Pancreas (tissue), 10 donors: ENCODE measurements at regions not wholly inside any gene's neighbourhood (a gene's known extent, or its start where the extent isn't known, plus 50 kb on each side); places are given as distances from the start of the nearest gene placed in this dataset.

Experiments
- ATAC-seq, 4 donors: fragments of 200-7000 bp; cut with Tn5 transposase; one replicate each; pipeline versions ENCODE4 v1.8.0 to v1.9.1; 2020; ENCODE audit warnings: mild to moderate bottlenecking in 4 of 4, moderate library complexity in 4 of 4
- DNase-seq, 6 donors: peaks; one replicate each; pipeline ENCODE4 v3.0.0-alpha.2; 2020
- FAIRE-seq: peaks from 2 replicates; lab custom pipeline; 2012; peaks lifted over from hg19 to GRCh38; lab: Jason Lieb, UNC
- H3K27ac ChIP-seq, 4 donors: fragments of 200-600 bp; sonication (generic); 1 replicate in 3 of 4; 2 replicates in 1 of 4; pipeline versions ENCODE4 v1.5.0 to v1.8.0; 2020
- H3K27me3 ChIP-seq, 4 donors: fragments of 200-600 bp; one replicate each; pipeline ENCODE4 v1.8.0; 2021
- H3K36me3 ChIP-seq, 3 donors: fragments of 200-600 bp; sonication (generic) in 1 of 3; one replicate each; pipeline versions ENCODE4 v1.5.0 to v1.8.0; 2020 to 2021
- H3K4me1 ChIP-seq, 3 donors: fragments of 200-600 bp; one replicate each; pipeline ENCODE4 v1.8.0; 2021
- H3K4me3 ChIP-seq, 4 donors: fragments of 200-600 bp; sonication (generic) in 2 of 4; one replicate each; pipeline versions ENCODE4 v1.5.0 to v1.8.0; 2020 to 2021
- H3K9me3 ChIP-seq, 4 donors: fragments of 200-600 bp; one replicate each; pipeline ENCODE4 v1.8.0; 2021
- WGBS, 2 donors: extraction: QIAGEN DNeasy Blood & Tissue Kit; methylation state at CpG; one replicate each; pipeline ENCODE4 v1.1.7; 2013; 5-methylcytosine and 5-hydroxymethylcytosine counted together
- intact Hi-C, 3 donors: fragments of 100-400 bp; cut with DNase I; formaldehyde crosslinking; loops; one replicate each; pipeline versions ENCODE4 v1.11.1 to v1.14.2; 2022
- TF ChIP-seq, protein P1 (sequence below), 4 donors: fragments of 200-600 bp; sonication (generic) in 3 of 4; IDR thresholded peaks; one replicate each; pipeline versions ENCODE4 v1.5.0 to v1.8.0; 2021; ENCODE audit warnings: antibody characterized with exemption in 4 of 4
- donor health status: healthy with polysubstance abuse.
- donor health status: DM: no; HTN: no; CAD: no; lungs with moderate emphysema.
- donor health status: DM: no; HTN: no; CAD: no.
- donor health status: control.
- donor health status: control.
- donor health status: Bipolar disorder and iron deficiency.
- donor health status: DM: yes; HTN: yes; CAD: no.
- donor health status: DM: no; HTN: no; CAD: no.
- donor health status: DM: no; HTN: no; CAD: no.
- donor health status: DM: yes; HTN: yes; CAD: no.

GRCh38 chr10:3593611-3594010, 191.4 kb downstream of the KLF6 start:
- no peak for FAIRE-seq
- ATAC-seq, result no peak

DNA sequence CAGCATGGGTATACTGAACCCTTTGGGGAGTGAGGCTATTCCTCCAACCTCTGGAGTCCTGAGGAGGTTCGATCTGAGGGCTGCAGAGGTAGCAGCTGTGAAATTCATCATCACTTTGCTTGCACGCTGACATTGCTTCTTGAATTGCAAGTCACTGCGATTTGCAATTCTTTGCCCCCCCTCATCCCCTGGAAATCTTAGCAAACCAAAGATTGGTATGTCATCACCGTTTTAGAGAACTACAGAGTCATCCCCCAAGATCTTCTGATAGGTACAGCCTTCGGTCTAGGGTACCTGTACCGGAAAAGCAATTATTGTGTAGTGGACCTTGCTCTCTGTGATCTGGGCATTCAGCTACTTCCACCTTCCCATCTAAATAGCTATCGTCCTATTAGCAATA, 192.6 kb downstream of the KLF6 start:
- intact Hi-C loops, result no loop called here
- no peaks in the 10 kb centered on the region for H3K4me1 ChIP-seq
- no peak for FAIRE-seq

More at GRCh38 chr10:3593611-3594010, 191.4 kb downstream of the KLF6 start:
- no peak for DNase-seq
- 63 to 80% methylated on average over 6 of the region's 6 CpGs for WGBS, 2 donors
- TF ChIP-seq, protein P1, sequence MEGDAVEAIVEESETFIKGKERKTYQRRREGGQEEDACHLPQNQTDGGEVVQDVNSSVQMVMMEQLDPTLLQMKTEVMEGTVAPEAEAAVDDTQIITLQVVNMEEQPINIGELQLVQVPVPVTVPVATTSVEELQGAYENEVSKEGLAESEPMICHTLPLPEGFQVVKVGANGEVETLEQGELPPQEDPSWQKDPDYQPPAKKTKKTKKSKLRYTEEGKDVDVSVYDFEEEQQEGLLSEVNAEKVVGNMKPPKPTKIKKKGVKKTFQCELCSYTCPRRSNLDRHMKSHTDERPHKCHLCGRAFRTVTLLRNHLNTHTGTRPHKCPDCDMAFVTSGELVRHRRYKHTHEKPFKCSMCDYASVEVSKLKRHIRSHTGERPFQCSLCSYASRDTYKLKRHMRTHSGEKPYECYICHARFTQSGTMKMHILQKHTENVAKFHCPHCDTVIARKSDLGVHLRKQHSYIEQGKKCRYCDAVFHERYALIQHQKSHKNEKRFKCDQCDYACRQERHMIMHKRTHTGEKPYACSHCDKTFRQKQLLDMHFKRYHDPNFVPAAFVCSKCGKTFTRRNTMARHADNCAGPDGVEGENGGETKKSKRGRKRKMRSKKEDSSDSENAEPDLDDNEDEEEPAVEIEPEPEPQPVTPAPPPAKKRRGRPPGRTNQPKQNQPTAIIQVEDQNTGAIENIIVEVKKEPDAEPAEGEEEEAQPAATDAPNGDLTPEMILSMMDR (IDR thresholded peaks at IDR 0.05), result no peak
- intact Hi-C loops, result no loop called here
- Histone ChIP-seq H3K4me1 (no peaks in the 10 kb centered on the region), H3K4me3 (no peak overlapping the region), H3K36me3 (no peaks in the 10 kb centered on the region), H3K9me3 (no peaks in the 10 kb centered on the region), H3K27me3 (no peaks in the 10 kb centered on the region), H3K27ac (no peak overlapping the region)

DNA sequence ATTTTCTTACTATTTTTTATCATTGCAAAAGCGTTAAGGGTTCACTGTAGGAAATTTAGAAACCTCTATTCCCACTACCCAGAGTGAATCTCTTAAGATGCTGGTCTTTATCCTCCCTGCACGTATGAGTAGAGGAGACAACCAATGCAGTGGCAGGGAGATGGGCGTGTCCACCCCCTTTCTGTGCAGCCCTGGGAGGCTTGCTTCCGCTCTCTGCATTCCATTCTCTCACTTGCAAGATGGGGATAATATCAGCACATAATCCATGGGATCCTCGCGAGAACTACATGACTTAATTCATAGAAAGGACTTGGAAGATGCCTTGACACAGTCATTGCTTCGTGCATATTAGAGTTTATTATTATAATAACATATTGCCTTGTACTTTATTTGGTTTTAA, 196.2 kb downstream of the KLF6 start:
- Histone ChIP-seq H3K27ac (no peak overlapping the region), H3K4me3 (no peak overlapping the region), H3K9me3 (no peaks in the 10 kb centered on the region), H3K36me3 (no peaks in the 10 kb centered on the region), H3K27me3 (no peaks in the 10 kb centered on the region), H3K4me1 (no peaks in the 10 kb centered on the region)
- ATAC-seq (no peak), FAIRE-seq (no peak), DNase-seq (no peak)
- 63 to 72% methylated on average over 7 of the region's 7 CpGs for WGBS, 2 donors
- intact Hi-C loops, result no loop called here
- TF ChIP-seq, protein P1 (IDR thresholded peaks at IDR 0.05), result no peak

More for the DNA sequence above, 192.6 kb downstream of the KLF6 start:
- WGBS, 2 donors, result 59 to 65% methylated on average over 7 of the region's 7 CpGs
- Histone ChIP-seq H3K4me3 (no peak overlapping the region), H3K36me3 (no peaks in the 10 kb centered on the region), H3K27ac (no peak overlapping the region), H3K9me3 (no peaks in the 10 kb centered on the region), H3K27me3 (no peaks in the 10 kb centered on the region)
- TF ChIP-seq, protein P1 (IDR thresholded peaks at IDR 0.05), result no peak
- DNase-seq (no peak), ATAC-seq (no peak)

DNA sequence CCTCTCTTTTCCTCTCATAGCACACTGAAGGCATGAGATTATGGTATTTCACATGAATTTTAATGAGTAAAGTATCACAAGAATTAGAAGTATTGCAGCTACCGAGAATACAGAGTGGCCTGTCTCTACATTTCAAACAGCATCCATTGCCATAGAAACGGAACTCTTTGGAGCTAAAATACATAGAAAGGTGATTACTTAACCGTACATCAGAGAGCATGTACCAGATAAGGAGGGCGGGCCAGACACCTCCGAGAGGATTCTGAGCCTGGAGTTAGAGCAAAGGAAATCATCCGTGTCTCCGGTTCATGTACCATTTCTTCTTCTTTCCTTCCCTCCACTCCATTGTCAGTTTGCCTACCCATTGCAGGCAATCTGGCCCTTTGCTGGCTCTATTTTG, 196.7 kb downstream of the KLF6 start:
- 53 to 61% methylated on average over 7 of the region's 7 CpGs for WGBS, 2 donors
- intact Hi-C loops, result no loop called here
- TF ChIP-seq, protein P1 (IDR thresholded peaks at IDR 0.05), result no peak

DNA sequence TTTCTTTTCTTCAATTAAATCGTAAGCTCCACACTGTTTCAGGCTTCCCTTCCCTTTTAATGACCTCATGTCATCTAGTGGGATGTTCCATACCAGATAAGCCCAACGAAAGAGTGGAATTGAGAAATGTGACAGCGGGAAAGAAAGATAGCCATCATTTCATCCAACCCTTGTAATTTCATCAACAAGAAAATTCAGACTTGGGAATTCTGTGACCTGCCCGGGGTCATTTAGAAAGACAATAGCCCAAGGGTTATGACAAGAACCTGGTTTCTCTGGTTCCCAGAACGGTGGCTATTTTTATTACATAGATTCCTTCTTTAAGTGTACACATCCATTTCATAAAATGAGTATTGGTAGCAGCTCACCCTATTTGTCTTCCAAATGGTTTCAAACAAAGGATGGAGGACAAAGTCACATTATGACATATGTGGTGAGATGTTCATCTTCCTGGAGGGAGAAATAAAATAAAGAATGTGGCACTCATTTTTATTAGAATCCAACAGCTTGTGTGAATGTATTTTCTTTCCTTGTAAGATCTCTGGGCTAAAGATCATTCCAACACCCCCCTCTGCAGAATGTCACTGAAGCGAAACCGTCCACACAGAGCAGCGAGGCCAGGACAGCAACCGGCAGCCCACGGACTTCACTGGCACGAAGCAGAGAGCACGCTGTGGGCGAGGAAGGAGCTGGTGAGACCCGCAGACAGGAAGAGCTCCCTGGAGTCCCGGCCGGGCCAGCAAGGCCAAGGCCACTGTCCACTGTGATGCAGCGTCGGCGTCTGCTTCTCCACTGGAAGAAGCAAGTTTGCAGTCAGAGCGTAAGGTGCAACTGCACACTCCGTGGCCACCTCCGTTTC, 199.9 kb downstream of the KLF6 start:
- Histone ChIP-seq H3K36me3 (no peaks in the 10 kb centered on the region), H3K27me3 (no peaks in the 10 kb centered on the region), H3K27ac (no peak overlapping the region), H3K4me1 (no peaks in the 10 kb centered on the region), H3K4me3 (no peak overlapping the region), H3K9me3 (no peaks in the 10 kb centered on the region)
- TF ChIP-seq, protein P1 (IDR thresholded peaks at IDR 0.05), result no peak
- intact Hi-C loops, result no loop called here
- ATAC-seq, result no peak
- no peak for FAIRE-seq
- 72 to 81% methylated on average over 22 of the region's 22 CpGs for WGBS, 2 donors
- no peak for DNase-seq

More for the DNA sequence above, 196.7 kb downstream of the KLF6 start:
- ATAC-seq (no peak), DNase-seq (no peak), FAIRE-seq (no peak)
- H3K27me3 ChIP-seq, result no peaks in the 10 kb centered on the region
- no peaks in the 10 kb centered on the region for H3K9me3 ChIP-seq
- no peak overlapping the region for H3K27ac ChIP-seq
- no peaks in the 10 kb centered on the region for H3K4me1 ChIP-seq
- H3K4me3 ChIP-seq, result no peak overlapping the region
- H3K36me3 ChIP-seq, result no peaks in the 10 kb centered on the region
